ENCODE measurements at regions not wholly inside any gene's neighbourhood (a gene's known extent, or its start where the extent isn't known, plus 50 kb on each side); places are given as distances from the start of the nearest gene placed in this dataset.
"Not testable (repeated sequence)": the region's sequence is repeated elsewhere in the genome, so short reads cannot be mapped to it uniquely, and the experiment has no call there.

DNA sequence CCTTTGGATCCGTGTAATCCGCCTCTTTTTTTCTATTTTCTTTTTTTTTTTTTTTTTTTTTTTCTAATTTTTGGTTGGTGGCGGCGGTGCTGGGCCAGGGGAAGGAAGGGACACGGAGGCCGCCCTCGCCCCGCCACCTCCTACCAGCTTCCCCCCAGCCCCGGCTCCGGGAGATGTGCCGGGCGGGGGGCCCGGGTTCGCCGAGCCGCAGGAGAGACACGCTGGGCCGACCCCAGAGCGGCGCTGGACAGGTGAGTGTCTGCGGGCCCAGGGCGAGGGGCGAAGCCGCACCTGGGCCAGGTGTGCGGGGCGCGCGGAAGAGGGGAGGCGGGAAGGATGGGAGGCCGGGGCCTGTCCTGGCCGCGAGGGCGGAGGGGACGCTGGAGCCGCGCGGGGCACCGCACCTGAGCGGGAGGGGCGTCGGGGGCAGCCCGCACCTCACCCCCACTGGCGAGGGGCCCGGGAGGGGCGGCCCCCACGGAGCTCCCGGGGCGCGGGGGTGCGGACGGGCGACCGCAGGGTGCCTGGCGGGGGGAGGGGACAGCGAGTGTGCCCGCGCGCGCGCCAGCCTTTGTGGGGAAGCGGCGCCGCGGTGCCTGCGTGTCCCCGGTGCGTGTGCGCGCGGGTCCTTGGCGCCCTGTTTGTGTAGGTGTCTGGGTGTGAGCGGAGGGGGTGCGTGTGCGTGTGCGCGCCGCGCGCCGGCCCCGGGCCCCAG is 114.8 kb downstream of the CRLF3 start:
- TF ChIP-seq, protein P1, sequence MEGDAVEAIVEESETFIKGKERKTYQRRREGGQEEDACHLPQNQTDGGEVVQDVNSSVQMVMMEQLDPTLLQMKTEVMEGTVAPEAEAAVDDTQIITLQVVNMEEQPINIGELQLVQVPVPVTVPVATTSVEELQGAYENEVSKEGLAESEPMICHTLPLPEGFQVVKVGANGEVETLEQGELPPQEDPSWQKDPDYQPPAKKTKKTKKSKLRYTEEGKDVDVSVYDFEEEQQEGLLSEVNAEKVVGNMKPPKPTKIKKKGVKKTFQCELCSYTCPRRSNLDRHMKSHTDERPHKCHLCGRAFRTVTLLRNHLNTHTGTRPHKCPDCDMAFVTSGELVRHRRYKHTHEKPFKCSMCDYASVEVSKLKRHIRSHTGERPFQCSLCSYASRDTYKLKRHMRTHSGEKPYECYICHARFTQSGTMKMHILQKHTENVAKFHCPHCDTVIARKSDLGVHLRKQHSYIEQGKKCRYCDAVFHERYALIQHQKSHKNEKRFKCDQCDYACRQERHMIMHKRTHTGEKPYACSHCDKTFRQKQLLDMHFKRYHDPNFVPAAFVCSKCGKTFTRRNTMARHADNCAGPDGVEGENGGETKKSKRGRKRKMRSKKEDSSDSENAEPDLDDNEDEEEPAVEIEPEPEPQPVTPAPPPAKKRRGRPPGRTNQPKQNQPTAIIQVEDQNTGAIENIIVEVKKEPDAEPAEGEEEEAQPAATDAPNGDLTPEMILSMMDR (IDR thresholded peaks at IDR 0.05 in 8 of 11, conservative IDR thresholded peaks at IDR 0.05 in 3 of 11): not testable (repeated sequence)
- not testable (repeated sequence) for TF ChIP-seq POLR2A, POLR2AphosphoS5 (IDR thresholded peaks at IDR 0.05)
